NOMO-1 (cell line): ENCODE measurements at regions not wholly inside any gene's neighbourhood (a gene's known extent, or its start where the extent isn't known, plus 50 kb on each side); places are given as distances from the start of the nearest gene placed in this dataset.
A peak's percentile ranks its signal among the peaks of the same experiment; 100 is the strongest.
"Not testable (repeated sequence)": the region's sequence is repeated elsewhere in the genome, so short reads cannot be mapped to it uniquely, and the experiment has no call there.

Source experiments
- DNase-seq, 2 experiments: peaks; one replicate each; lab custom pipeline; 2025; ENCODE audit not compliant: unreplicated experiment in 2 of 2; lab: John Stamatoyannopoulos, UW

- no peak for DNase-seq
These were observed 227.4 kb upstream of the AZI2 start for GRCh38 chr3:28575746-28576613.

- DNase-seq: no peak
These were observed 228.1 kb upstream of the AZI2 start for GRCh38 chr3:28576614-28577200.

DNA sequence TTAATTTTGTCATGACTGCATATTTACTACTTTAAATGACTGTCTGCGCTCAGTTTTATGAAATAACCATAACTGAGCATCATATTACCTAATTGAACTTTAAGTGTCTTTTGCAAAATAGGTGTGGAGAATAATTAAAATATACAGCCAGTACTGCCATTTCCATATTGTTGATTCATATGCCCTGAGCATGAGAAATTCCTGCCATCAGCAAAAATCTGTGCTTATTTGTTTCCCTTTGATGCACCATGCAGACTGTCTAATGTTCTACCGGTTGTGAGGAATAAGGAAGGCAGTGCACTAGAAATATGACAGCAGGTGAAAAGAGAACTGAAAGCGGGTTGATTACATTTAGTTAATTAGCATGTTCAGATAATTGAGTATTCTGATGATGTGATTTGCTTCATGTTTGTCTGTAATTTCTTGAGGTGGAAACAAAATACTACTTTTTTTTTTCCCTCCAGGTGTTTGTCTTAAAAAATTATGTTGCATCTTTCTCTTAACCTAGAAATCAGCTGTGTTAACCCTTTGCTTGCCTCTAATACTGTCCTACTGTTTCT is 229.4 kb upstream of the AZI2 start:
- DNase-seq: no peak

GRCh38 chr3:28586325-28586724 is 237.7 kb upstream of the AZI2 start:
- no peak for DNase-seq

- no peak for DNase-seq
These were observed 239.1 kb upstream of the AZI2 start for GRCh38 chr3:28587723-28588122.

DNA sequence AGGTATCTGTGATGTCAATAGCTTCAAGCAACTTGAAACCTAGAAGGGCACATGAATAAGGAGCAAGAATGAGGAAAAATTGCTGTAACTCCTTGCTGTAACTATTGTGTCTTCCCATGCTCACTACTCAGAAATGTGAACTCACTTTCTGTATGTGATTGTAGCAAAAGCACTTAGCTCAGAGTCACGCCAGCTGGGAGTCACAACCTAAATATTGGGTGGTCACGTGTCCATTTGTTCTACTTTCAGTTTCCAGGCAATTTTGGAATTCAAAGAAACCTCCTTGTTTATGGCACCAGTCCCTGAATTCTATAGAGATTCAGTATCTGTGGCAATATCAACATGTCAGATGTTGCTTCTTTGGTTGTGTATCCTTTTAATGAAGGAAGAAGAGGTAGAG is 241.6 kb upstream of the AZI2 start:
- DNase-seq: peak in 1 of 2 experiments; percentile 2

DNA sequence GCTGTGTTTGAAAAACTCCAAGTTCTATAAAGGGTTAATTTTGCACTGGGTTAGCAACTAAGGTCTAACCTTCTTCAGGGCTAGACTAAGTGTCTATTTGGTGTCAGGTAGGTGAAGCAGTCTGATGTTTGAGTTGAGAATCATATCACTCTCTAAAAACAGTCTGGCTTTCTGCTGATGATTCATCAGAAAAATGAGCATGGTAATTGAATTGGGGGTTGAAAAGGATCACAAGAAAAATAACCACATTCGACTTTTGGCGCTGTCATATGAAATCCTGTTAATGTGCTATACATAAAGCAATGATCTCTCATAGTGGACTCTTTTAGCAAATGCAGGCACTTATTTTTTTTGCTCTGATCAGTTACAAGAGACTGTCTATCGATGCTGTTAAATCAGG is 242.2 kb upstream of the AZI2 start:
- no peak for DNase-seq

- DNase-seq: no peak
These were observed 246.7 kb upstream of the AZI2 start for GRCh38 chr3:28595372-28595771.

- no peak for DNase-seq
These were observed 248.8 kb upstream of the AZI2 start for GRCh38 chr3:28597452-28597851.

DNA sequence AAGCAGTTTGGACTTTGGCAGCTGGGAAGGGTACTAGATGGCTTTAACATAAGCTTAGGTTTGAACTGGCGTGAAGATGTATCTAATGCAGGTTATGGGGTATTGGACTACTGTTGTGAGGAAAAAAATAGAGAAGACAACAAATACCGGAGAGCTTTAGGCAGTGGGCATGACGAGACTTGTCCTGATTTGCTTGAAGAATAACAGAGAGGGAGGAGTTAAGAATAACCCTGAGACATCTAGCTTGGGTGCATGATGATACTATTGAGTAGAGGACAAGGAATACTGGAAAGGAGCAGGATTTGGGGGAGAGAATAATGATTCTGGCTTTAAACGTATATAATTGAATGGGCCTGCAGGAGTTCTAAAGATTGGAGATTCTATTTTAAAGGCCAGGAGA is 249.5 kb upstream of the AZI2 start:
- DNase-seq: no peak

DNA sequence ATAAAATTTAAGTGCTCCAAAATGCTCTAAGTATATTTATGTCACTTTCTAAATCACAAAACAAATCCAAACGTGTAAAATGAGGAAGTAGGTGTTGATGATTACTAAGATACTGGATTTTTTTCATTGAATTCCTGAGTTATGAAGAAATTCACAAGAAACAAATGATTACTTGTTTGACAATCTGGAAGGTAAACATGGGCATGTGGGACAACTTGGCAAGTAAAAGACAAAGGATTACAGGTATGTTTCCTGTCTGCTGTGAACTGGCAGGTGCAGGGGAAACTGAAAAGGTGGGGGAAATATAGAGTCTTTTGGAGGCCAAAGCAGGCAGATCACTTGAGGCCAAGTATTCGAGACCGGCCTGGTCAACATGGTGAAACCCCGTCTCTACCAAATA is 252.7 kb upstream of the AZI2 start:
- no peak for DNase-seq

DNA sequence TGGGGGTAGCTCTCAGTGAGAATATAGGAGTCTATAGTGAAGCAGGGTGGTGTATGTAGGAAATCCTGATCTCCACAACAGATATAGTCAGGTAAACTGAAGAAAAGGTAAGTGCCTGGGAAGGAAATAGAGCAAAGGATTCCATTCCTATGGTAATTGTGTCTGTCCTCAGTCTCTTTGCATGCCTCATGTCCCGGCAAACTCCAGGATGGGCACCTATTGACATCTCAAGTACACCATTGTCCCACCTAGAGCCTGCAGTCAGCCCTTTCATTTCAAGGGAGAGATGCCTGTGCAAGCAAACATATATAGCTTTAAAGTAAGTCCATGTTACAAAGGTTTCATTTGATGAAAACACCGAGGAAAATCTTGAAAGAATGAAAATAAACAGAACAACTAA is 257.7 kb upstream of the AZI2 start:
- DNase-seq: no peak

GRCh38 chr3:28612232-28612631 is 263.6 kb upstream of the AZI2 start:
- DNase-seq: no peak

DNA sequence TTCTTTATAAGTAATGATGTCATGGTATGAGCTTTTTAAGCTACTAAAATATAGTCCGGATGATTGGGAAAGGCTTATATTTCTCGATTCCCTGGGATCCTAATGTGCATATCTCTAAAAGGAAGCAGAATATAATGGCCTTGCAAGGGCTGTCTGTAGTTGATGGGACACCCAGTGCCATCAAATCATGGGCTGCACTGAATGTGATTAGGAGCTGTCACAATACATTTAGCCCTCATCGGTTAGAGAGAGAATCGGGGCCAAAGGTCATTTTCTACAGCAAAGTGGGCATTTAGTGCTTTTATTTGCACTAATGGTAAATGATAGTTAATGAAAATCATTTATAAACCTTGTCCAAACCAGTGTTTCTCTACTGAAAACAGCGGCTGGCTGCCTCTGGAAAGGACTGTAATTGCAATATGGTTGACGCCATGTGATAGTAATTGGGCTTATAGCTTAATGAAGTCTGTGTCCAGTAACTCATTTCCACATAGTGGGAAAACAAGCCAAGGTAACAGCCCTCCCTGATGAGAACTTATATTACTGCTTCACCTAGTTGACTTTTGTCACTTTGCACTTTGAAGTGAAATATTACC is 265.0 kb upstream of the AZI2 start:
- DNase-seq: no peak

- DNase-seq: no peak
These were observed 266.4 kb upstream of the AZI2 start for GRCh38 chr3:28615071-28615470.

GRCh38 chr3:28615971-28616370 is 267.3 kb upstream of the AZI2 start:
- no peak for DNase-seq

DNA sequence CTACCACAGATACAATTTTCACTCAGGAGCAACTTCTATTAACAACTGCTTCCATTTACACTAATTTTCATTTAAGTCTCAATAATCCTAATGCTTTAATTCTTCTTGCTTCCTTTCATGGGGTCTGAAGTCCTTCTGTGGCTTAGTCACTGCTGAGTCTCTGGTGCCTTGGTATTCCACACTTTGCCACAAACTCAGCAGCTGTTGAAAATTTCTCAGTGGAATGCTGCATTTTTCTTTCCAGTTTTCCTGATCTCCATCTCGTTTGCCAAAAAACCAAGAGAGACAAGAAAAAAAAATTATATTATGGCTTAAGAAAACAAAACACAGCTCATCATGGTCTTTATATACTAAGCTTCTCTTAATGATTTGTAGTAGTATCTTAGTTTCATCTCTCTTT is 269.2 kb upstream of the AZI2 start:
- no peak for DNase-seq

GRCh38 chr3:28623106-28623505 is 274.5 kb upstream of the AZI2 start:
- no peak for DNase-seq

DNA sequence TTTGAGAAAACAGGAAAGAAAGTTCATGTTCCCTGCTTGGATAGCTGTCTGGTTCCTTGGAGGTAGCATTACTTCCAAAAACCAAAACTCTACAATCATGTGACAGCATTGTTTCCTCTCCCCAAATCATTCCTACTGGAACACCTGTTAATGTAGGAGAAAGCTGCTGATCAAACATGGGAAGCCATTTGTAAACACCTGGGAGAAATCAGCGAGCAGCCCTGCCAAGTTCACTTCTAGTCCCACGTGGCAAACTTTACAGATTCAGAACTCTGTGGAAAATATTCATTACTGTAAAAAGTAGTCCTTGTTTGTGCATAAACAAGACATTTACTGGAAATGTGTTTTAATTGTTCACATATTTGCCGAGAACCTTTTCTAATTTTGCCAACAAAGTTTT is 275.5 kb upstream of the AZI2 start:
- no peak for DNase-seq

GRCh38 chr3:28627843-28628242 is 279.2 kb upstream of the AZI2 start:
- not testable (repeated sequence) for DNase-seq

- DNase-seq: no peak
These were observed 285.4 kb upstream of the AZI2 start for GRCh38 chr3:28634019-28634418.

DNA sequence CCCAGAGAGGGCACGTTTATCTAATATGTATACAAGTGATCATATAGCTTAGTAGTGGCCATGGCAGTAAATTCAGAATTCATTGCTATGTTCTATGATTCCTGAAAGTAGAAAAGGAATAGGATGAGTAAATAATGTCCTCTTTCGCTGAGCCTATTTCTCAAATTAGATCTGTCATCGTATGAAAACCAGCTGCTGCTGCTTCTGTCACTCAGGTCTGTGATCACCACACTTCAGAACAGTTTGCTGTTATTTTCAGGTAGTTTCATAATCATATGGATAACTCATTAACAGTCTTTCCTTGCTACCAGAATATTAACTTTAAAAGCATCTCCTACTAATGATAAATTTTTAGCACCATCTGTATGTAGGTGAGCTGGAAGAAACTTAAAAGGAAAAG is 289.1 kb upstream of the AZI2 start:
- DNase-seq: no peak
